D721Med (cell line): ENCODE measurements at regions not wholly inside any gene's neighbourhood (a gene's known extent, or its start where the extent isn't known, plus 50 kb on each side); places are given as distances from the start of the nearest gene placed in this dataset.
A peak's percentile ranks its signal among the peaks of the same experiment; 100 is the strongest.
"Not testable (repeated sequence)": the region's sequence is repeated elsewhere in the genome, so short reads cannot be mapped to it uniquely, and the experiment has no call there.

Experiments used
- DNase-seq: peaks from one replicate; pipeline ENCODE4 v3.0.0; 2011; ENCODE audit warnings: low spot score; ENCODE audit not compliant: insufficient read length
- FAIRE-seq: peaks from 2 replicates; lab custom pipeline; 2011; peaks lifted over from hg19 to GRCh38; lab: Jason Lieb, UNC
- TF ChIP-seq, protein P1 (sequence below): IDR thresholded peaks from 2 replicates; pipeline ENCODE4 v1.5.1; 2012; ENCODE audit warnings: mild to moderate bottlenecking, control low read depth; ENCODE audit not compliant: insufficient read depth; ENCODE audit errors: missing control alignments

DNA sequence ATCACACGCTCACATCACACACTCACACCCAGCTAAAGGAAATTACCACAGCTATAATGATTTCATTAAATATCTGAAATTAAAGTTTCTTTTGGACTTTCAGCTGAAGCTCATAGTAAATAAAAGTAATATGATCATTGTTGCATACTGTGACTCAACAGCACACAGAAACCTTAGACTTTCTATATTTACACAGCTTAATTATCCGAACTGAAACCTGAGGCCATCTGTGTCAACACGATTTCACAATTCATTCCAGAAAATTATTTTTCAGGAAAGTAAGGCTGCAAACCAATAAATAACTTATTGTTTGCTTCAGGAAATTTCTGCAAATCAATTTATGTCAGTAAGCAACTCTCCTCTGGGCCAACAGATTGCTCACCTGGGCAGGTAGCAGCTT, 1352.2 kb upstream of the CDH18 start:
- FAIRE-seq, result not testable (repeated sequence)

DNA sequence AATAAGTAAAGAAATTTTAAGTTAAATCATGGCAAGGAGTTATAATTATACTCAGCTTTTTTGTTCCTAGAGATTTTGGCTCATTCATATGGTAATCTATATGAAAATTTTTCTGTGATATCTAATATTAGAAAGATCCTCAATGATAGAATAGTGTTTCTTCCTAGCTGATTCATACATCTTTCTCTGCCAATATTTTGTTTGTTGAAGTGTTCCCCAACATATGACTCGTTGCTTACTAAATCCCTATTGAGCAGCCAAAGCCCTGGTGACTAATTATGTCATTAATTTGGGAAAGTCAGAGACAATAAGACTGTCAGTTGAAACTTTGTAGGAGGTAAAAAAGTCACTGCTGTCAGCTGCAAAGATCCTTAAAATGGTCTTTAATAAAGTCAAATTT, 1348.5 kb upstream of the CDH18 start:
- not testable (repeated sequence) for DNase-seq, FAIRE-seq

More for the DNA sequence above, 1352.2 kb upstream of the CDH18 start:
- not testable (repeated sequence) for DNase-seq

DNA sequence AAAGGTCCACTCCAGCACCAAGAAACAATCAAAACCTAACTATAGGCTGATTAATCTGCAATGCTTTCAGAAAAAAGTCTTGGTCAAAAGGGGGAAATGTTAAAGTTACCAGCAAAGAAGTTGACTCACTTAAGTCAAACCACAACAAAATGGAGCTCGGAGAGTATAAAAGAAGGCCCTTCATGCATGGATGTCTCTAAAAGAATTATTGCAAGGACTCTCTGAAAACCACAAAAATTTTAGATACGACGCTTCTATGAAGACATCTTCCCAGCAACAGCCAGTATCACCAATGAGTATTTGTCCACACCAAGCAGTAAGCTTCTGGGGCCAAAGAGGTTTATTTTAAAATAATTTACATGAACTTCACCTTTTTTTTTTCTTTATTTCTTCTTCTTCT, 1327.4 kb upstream of the CDH18 start:
- DNase-seq, FAIRE-seq: not testable (repeated sequence)

DNA sequence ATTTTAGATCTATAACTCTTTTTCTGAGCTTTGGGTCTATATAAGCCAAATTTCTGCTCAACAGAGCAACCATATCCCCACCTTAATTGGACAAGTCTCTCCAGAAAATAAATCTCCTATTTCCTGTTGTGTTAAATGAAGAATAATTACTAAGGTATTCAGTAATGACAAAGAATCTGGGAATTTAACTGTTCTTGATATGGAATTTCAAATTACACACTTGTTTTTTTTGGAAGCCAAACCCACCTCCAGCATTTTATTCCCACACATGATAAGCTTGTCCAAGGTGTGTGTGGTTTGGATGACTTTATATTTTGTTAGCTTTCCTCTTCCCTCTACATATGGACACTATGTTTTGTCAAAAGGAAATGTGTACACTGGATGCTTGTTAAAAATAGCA, 1313.2 kb upstream of the CDH18 start:
- not testable (repeated sequence) for FAIRE-seq, DNase-seq

DNA sequence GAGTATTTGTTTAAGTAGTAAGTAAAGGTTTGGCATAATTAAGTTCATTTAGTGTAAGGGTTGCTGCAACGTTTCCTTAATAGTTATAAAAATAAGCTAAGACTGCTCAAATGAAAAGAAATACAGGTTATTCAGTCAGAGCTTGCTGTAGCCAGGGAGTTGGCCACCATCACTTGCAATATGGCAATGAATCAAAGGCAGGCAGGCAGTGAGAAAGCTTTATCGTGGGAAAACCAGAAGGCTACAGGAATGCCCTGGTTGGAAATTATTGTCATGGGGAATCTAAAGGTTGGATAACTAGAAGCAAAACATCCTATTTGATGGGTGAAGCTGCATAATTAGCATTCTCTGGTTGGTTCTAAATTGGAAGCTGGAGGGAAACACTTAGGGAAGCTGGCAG, 1286.4 kb upstream of the CDH18 start:
- not testable (repeated sequence) for DNase-seq

DNA sequence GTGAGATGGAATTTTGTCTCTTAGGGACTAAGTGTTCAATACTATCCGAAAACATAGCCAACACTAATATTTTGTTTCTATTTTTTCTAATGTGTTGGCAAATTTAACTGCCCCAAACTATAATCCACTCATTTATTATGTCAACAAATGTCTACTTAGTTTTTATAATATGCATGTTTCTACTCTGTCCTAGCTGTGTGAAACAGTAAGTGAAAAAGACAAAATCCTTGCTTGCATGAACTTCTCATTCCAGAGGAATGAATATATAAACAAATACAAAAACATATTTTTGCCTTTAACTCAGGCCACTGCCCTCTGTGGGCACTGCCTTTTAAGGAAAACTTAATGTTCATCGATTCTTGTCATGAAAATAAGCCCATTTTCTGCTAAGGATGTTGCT, 1275.4 kb upstream of the CDH18 start:
- DNase-seq (no peak), FAIRE-seq (no peak)
- TF ChIP-seq, protein P1, sequence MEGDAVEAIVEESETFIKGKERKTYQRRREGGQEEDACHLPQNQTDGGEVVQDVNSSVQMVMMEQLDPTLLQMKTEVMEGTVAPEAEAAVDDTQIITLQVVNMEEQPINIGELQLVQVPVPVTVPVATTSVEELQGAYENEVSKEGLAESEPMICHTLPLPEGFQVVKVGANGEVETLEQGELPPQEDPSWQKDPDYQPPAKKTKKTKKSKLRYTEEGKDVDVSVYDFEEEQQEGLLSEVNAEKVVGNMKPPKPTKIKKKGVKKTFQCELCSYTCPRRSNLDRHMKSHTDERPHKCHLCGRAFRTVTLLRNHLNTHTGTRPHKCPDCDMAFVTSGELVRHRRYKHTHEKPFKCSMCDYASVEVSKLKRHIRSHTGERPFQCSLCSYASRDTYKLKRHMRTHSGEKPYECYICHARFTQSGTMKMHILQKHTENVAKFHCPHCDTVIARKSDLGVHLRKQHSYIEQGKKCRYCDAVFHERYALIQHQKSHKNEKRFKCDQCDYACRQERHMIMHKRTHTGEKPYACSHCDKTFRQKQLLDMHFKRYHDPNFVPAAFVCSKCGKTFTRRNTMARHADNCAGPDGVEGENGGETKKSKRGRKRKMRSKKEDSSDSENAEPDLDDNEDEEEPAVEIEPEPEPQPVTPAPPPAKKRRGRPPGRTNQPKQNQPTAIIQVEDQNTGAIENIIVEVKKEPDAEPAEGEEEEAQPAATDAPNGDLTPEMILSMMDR, result no peak

More for the DNA sequence above, 1286.4 kb upstream of the CDH18 start:
- FAIRE-seq, result not testable (repeated sequence)

DNA sequence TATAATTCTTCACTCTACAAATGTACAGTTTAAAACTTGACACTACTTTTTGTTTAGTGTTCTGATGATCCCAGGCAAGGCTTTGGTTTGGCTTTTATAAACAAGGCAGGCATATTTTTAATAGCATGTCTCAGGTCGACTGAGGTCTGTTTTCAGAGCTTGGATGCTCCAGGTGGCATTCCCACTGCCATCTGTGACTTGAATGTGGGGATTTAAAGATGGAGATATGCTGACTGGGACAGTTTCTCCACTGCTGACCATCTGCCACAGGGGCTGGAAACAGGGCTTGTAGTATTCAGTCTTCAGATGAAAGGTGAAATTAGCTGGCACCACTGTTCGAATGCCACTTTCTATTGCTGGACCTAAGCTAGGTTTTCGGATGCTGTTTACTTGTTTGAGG, 1266.2 kb upstream of the CDH18 start:
- FAIRE-seq (peak; percentile 97), DNase-seq (no peak)
- TF ChIP-seq, protein P1, result no peak

DNA sequence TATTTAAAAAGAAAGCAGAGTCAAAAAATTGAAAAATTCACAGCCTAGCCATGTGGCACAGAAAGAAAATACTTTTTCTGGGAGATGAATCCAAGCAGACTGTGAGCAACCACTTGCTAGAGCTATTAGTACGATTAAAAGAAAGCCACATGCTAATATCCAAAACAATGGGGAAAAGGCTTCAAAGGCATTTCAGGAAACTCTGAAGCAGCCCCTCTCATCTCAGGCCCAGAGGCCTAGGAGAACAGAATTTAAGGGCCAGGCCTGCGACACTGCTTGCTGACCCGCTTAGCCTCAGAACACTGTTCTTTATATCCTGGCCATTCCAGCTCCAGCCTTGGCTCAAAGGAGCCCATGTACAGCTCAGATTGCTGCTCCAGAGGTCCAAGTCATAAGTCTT, 1257.0 kb upstream of the CDH18 start:
- FAIRE-seq, result no peak
- TF ChIP-seq, protein P1, result no peak
- DNase-seq, result no peak

DNA sequence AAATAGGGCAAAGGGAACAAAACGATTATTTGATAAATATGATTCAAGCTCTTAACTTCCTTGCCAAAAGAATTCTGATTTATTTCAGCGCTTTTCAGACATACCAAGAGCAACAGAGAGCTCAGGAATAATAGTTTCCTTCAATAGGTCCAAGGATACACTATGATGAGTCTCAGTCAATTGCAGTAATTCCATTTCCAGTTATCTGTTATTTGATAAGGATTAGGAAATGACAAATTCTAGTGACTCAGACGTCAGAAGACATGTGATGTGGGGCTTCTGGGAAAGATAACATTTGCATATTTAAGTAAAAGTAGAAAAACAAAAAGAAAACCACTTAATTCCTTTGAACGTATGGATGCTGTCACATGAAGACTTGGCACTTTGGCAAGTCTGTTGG, 1250.8 kb upstream of the CDH18 start:
- DNase-seq (no peak), FAIRE-seq (no peak)
- TF ChIP-seq, protein P1, result no peak

DNA sequence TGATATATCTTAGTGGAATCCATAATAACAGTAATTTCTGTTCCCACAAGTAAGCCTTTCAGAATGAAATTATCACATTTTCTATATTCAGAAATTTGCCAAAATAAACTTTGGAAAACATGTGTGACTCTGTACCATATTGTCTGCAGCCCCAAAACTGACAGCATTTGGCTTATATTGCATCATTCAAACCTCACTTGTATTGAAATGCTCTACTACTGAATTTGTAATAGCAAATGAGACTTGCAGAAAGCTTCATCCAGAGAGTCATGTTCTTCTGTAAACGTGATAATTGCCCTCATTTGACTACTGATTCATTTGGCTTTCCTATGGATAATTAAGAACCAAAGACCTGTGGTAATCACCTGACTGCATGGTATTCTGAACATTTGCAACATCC, 1249.5 kb upstream of the CDH18 start:
- TF ChIP-seq, protein P1, result no peak
- FAIRE-seq (no peak), DNase-seq (no peak)
